Activated naive CD4-positive, alpha-beta T cell treated with anti-CD3 and anti-CD28 coated beads, Interleukin-2, amount 50 U/mL, for 16 hours (primary cell): ENCODE measurements at regions not wholly inside any gene's neighbourhood (a gene's known extent, or its start where the extent isn't known, plus 50 kb on each side); places are given as distances from the start of the nearest gene placed in this dataset.

Experiments
- DNase-seq: peaks from one replicate; pipeline ENCODE4 v3.0.0-alpha.2; 2020

- DNase-seq, result no peak
These were observed 164.3 kb upstream of the MLN start for GRCh38 chr6:33967966-33968724.

DNA sequence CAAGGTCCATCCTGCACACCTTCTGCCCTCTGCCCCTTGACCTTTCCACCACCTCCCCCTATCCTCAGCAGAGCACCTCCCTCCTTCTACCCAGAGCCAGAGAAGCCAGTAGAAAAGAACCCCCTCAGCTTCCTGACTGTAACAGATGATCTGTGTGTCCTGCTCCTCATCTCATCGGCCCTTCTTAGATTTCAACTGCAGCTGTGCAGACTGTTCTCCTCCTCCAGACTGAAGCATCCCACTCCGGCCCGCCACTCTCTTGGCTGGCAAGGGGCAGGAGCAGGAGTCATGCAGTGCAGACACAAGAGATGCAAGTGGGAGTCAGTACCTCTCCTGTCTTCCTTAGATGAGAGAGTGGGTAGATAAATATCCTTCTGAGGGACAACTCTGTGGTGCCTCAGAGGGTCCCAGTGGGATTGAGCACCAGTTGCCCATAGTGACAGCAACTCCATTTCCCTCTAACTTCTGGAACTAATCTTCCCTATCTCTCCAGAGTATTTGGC lies 163.5 kb upstream of the MLN start:
- no peak for DNase-seq

DNA sequence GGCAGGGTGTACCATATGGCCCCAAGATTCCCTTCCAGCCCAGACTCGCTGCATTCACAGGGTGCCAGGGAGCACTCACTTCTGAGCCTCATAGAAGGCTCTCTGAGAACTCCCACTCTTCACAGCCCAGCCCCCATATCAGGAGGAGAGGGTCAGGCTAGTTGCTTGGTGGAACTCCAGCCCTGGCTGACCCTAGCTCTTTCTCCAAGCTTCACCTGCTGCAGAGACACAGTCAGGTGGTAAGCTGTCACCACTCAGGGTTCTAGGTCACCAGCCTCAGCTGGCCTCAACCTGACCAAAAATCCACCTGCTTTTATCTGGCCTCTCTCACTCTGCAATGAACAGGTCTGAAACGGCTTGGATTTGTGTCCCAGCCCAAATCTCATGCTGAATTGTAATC lies 162.7 kb upstream of the MLN start:
- no peak for DNase-seq

- no peak for DNase-seq
These were observed 162.0 kb upstream of the MLN start for GRCh38 chr6:33965766-33966165.

DNA sequence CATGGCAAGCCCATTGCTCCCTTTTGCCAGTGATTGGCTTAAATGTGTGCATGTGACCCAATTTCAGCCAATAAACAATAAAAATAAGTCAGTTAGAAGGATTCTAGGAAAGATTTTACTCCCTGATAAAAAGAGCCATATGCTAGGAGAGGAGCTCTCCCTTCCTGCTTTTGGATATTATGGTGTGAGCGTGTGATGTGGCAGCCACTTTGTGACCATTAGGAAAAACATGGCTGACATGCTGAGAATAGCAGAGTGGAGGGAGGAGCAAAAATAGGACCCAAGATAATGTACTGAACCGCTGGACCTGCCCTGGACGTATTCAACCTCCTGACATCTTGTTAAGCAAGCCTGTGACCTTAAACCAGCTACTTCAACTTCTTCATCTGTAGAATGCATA lies 160.6 kb upstream of the MLN start:
- DNase-seq, result no peak

DNA sequence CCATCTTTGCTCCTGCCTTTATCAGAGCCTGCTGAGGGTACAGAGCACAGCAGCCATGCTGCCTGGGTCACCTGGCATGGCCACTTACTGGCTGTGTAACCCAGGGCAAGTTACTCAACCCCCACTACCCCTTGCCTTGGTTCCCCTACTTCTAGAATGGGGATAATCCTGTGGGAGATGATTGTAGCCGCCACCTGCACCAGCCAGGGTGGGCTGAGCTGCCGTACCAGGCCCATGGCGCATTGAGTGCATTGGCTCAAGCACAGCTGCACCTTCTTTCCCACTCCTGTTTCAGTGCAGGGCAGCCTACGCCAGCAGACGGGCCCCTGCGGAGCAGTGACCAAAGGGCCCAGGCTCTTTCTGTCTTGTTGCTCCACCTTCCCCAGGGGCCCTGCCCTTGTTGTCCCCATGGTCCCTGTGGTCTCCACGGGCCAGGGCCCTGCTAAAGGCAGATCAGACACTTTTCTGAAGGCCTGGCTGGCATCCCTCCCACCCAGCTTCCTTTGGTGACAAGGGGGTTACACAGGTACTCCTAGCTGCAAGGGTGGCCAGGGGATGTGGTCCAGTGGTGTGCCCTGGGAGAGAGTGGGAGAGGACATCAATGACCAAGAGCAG lies 159.4 kb upstream of the MLN start:
- DNase-seq, result no peak

- no peak for DNase-seq
These were observed 158.6 kb upstream of the MLN start for GRCh38 chr6:33962246-33963027.

- no peak for DNase-seq
These were observed 157.9 kb upstream of the MLN start for GRCh38 chr6:33961691-33962090.

GRCh38 chr6:33960345-33961313 lies 156.8 kb upstream of the MLN start:
- no peak for DNase-seq

GRCh38 chr6:33959661-33960344 lies 156.0 kb upstream of the MLN start:
- no peak for DNase-seq

DNA sequence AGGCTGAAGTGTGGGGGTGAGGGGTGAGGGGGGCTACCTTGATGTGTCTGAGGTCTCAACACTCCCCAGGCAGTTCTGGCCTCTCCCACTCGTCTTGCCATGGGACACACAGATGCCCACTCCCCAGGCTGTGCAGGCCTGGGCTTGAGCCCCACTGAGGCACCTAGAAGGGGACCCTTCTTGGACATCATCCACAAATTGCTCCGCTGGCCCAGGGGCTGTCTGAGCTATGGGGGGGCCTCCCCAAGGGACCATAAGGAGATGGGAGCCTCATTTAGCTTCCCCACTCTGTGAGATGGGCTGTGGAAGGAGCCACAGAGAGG lies 155.5 kb upstream of the MLN start:
- no peak for DNase-seq

- no peak for DNase-seq
These were observed 154.9 kb upstream of the MLN start for GRCh38 chr6:33958526-33959328.

DNA sequence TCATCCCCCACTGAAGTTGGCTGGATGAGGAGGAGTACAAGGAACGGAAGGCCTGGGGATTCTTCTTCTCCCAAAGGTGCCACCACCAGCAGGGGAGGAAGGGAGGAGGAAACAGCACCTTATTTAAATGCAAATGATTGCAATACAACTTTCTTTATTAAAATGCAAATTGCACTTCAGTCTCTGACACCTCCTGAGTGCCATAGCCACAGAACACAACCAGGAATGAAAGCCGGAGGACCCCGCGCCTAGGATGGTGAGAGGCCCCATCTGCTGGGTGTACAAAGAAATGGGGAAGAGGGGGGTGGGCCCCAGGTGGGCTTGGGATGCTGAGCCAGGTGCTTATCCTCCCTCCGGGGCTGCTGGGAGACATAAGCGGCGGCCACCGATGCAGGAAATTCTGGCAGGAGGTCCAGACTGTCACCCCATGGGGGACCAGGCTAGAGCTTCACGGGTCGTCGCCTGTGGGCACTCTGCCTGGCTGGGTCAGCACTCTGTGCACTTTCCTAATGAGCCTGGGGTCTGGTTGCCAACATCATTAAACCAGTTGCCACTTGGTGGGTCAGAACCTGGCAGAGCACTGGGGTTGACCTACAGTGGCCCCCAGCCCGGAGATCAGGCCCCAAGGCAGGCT lies 154.2 kb upstream of the MLN start:
- no peak for DNase-seq

DNA sequence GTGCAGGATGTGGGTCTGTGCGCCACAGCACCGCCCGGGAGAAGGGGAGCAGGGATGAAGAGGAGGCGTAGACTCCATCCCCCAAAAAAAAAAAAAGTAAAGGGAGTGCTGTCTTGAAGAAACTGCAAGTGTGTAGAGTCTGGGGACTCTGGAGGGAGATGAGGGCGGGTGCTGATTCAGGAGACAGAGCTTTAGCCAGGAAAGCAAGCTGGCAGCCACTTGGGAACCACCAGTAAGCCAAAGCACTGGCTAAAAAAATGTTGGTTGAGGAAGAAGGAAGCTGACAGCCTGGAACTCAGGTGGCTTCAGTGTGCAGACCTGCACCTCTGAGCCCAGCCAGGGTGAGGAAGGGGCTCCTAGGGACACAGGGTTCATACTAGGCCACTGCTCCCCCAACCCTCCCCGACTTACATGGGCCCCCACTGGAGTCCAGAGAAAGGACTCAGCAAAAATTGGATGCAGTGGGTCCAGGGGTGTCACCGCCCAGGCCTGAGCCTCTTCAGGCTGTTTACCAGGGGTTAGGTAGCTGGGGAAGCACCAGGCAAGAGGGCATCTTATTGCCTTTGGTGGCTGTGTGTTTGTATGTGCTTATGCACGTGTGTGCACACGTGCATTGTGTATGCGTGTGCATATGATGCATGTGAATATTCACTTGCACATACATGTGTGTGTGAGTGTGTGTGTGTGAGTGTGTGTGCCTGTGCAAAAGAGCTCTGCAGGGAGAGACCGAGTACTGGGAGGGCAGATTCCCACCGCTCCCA lies 153.5 kb upstream of the MLN start:
- DNase-seq, result no peak

DNA sequence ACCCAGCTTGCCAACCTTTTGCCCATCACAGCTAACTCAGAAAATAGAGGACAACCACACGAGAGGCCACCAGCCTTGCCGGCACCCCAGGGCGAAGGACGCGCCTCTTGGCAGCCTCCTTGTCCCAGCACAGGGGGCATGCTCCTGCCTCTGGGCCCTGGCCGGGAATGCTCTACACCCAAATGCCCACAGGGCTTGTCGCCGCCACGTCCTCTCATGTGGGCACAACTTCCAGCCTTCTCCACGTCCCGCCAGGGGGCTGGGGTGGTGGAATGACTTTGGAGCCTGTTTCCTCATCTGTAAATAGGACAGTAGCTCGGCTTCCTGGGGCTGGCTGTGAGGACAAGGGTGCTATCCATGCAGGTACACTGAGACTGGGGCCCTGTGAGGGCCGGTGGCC lies 152.4 kb upstream of the MLN start:
- no peak for DNase-seq

GRCh38 chr6:33955566-33955965 lies 151.8 kb upstream of the MLN start:
- no peak for DNase-seq

- DNase-seq, result no peak
These were observed 150.7 kb upstream of the MLN start for GRCh38 chr6:33954453-33954852.

DNA sequence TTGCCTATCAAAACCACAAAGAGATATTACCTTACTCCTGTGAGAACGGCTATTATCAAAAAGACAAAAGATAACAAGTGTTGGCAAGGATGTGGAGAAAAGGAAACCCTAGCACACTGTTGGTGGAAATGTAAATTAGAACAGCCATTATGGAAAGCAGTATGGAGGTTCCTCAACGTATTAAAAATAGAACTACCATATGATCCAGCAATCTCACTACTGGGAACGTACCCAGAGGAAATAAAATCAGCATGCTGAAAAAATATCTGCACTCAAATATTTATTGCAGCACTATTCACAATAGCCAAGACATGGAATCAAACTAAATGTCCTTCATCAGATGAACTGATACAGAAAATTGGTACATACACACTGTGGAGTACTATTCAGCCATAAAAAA lies 149.4 kb upstream of the MLN start:
- DNase-seq, result no peak

- no peak for DNase-seq
These were observed 148.2 kb upstream of the MLN start for GRCh38 chr6:33952016-33952415.
